B cell (primary cell): ENCODE measurements at regions not wholly inside any gene's neighbourhood (a gene's known extent, or its start where the extent isn't known, plus 50 kb on each side); places are given as distances from the start of the nearest gene placed in this dataset.

Experiments used
- EZH2 ChIP-seq: IDR thresholded peaks from 2 replicates; pipeline ENCODE4 v1.6.1; 2012; ENCODE audit warnings: borderline replicate concordance, low read depth, mild to moderate bottlenecking, moderate library complexity, low read length; ENCODE audit not compliant: insufficient read depth, poor library complexity, severe bottlenecking
- TF ChIP-seq, protein P1 (sequence below): fragments of 200-600 bp; IDR thresholded peaks from one replicate; pipeline ENCODE4 v1.8.0; 2022; ENCODE audit warnings: antibody characterized with exemption, mild to moderate bottlenecking

DNA sequence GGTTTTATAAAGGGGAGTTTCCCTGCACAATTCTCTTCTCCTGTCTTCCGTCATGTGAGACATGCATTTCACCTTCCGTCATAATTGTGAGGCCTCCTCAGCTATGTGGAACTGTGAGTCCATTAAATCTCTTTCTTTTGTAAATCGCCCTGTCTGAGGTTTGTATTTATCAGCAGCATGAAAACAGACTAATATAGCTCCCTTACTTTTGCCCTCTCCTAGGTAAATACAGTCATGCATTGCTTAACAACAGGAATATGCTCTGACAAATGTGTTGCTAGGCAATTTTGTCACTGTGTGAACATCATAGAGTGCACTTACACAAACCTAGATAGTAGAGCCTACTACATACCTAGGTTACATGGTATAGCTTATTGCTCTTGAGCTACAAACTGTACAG, 616.8 kb downstream of the RWDD3 start:
- TF ChIP-seq, protein P1, sequence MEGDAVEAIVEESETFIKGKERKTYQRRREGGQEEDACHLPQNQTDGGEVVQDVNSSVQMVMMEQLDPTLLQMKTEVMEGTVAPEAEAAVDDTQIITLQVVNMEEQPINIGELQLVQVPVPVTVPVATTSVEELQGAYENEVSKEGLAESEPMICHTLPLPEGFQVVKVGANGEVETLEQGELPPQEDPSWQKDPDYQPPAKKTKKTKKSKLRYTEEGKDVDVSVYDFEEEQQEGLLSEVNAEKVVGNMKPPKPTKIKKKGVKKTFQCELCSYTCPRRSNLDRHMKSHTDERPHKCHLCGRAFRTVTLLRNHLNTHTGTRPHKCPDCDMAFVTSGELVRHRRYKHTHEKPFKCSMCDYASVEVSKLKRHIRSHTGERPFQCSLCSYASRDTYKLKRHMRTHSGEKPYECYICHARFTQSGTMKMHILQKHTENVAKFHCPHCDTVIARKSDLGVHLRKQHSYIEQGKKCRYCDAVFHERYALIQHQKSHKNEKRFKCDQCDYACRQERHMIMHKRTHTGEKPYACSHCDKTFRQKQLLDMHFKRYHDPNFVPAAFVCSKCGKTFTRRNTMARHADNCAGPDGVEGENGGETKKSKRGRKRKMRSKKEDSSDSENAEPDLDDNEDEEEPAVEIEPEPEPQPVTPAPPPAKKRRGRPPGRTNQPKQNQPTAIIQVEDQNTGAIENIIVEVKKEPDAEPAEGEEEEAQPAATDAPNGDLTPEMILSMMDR = no peak
- TF ChIP-seq EZH2 = no peak
